ENCODE measurements at regions not wholly inside any gene's neighbourhood (a gene's known extent, or its start where the extent isn't known, plus 50 kb on each side); places are given as distances from the start of the nearest gene placed in this dataset.
"Not testable (repeated sequence)": the region's sequence is repeated elsewhere in the genome, so short reads cannot be mapped to it uniquely, and the experiment has no call there.

- no peak for DNase-seq (ENCODE audit: low read depth)
Measured at GRCh38 chr6:156688620-156688971, 88.6 kb upstream of the ARID1B start.

- DNase-seq (ENCODE audit: low read depth) = no peak
Measured at GRCh38 chr6:156687789-156688619, 89.2 kb upstream of the ARID1B start.

- peak; percentile 58 for DNase-seq (ENCODE audit: low read depth)
Measured at GRCh38 chr6:156686995-156687788, 90.0 kb upstream of the ARID1B start.

- no peak for DNase-seq (ENCODE audit: low read depth)
Measured at GRCh38 chr6:156686301-156686994, 90.7 kb upstream of the ARID1B start.

GRCh38 chr6:156685823-156686222 is 91.4 kb upstream of the ARID1B start:
- no peak for DNase-seq (ENCODE audit: low read depth)

- DNase-seq (ENCODE audit: low read depth) = no peak
Measured at GRCh38 chr6:156683821-156684220, 93.4 kb upstream of the ARID1B start.

GRCh38 chr6:156676721-156677120 is 100.5 kb upstream of the ARID1B start:
- DNase-seq (ENCODE audit: low read depth) = no peak

- no peak for DNase-seq (ENCODE audit: low read depth)
Measured at GRCh38 chr6:156674197-156674596, 103.0 kb upstream of the ARID1B start.

- DNase-seq (ENCODE audit: low read depth) = not testable (repeated sequence)
Measured at GRCh38 chr6:156670097-156670496, 107.1 kb upstream of the ARID1B start.

GRCh38 chr6:156662025-156662445 is 115.1 kb upstream of the ARID1B start:
- DNase-seq (ENCODE audit: low read depth) = no peak

GRCh38 chr6:156660389-156660788 is 116.8 kb upstream of the ARID1B start:
- no peak for DNase-seq (ENCODE audit: low read depth)

GRCh38 chr6:156659822-156660198 is 117.4 kb upstream of the ARID1B start:
- DNase-seq (ENCODE audit: low read depth) = no peak

GRCh38 chr6:156658966-156659821 is 118.0 kb upstream of the ARID1B start:
- DNase-seq (ENCODE audit: low read depth) = no peak

- no peak for DNase-seq (ENCODE audit: low read depth)
Measured at GRCh38 chr6:156658186-156658965, 118.8 kb upstream of the ARID1B start.

GRCh38 chr6:156657296-156657695 is 119.9 kb upstream of the ARID1B start:
- no peak for DNase-seq (ENCODE audit: low read depth)

- no peak for DNase-seq (ENCODE audit: low read depth)
Measured at GRCh38 chr6:156654919-156655918, 122.0 kb upstream of the ARID1B start.

GRCh38 chr6:156652231-156652750 is 124.9 kb upstream of the ARID1B start:
- DNase-seq (ENCODE audit: low read depth) = no peak

- no peak for DNase-seq (ENCODE audit: low read depth)
Measured at GRCh38 chr6:156651486-156651885, 125.7 kb upstream of the ARID1B start.

- DNase-seq (ENCODE audit: low read depth) = no peak
Measured at GRCh38 chr6:156650896-156651390, 126.2 kb upstream of the ARID1B start.

All from T-helper 22 cell (primary cell).